ENCODE measurements at regions not wholly inside any gene's neighbourhood (a gene's known extent, or its start where the extent isn't known, plus 50 kb on each side); places are given as distances from the start of the nearest gene placed in this dataset.

- no peak for TF ChIP-seq POLR2A (IDR thresholded peaks at IDR 0.05)
- TF ChIP-seq CTCF (IDR thresholded peaks at IDR 0.05), result no peak
- TF ChIP-seq POLR2AphosphoS5 (IDR thresholded peaks at IDR 0.05), result no peak
- no peak for TF ChIP-seq EP300 (IDR thresholded peaks at IDR 0.05)
Measured at GRCh38 chr2:138874251-138874650, 94.1 kb upstream of the NXPH2 start.

Measured in upper lobe of left lung (tissue), 4 donors.